ENCODE measurements at regions not wholly inside any gene's neighbourhood (a gene's known extent, or its start where the extent isn't known, plus 50 kb on each side); places are given as distances from the start of the nearest gene placed in this dataset.

DNA sequence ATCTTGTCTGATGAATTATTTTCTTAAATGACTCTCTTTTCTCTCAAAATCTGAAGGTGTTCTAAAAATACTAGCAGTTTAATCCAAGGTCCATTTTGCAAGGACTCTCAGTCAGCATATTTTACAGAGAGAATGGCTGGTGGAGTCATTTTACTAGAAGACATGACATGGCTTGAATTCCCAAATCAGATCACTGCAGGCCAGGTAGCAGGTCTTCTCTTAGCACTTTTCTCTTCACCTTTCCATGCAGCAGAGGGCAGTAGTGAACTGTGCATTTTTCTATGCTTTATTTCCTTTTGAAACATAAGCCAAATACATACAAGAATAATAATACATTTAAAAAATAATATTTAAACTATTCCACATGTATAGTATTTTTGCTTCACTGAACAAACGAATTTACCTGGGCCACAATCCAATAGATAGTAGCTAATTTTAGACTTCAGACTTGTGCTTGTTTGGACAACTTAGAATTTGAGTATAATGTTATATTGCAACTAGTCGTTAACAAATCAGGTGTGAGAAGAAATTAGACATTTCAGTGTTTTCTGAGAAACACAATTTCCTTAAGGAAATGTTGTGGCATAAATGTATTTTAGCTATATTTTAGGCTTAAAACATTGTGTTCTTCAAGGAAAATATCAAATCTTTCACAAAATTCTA lies 289.4 kb upstream of the DAB2 start:
- H3K27ac Mint-ChIP-seq: no peak overlapping the region
- no peak overlapping the region for H3K4me3 Mint-ChIP-seq
- no peaks in the 10 kb centered on the region for H3K9me3 Mint-ChIP-seq (ENCODE audit: low read depth)
- CTCF ChIA-PET: interaction anchor here (0.6 to 3.7 kb wide), 13 partner anchors 9 to 1165 kb away, joined by 3 to 17 read pairs (median 3); no protein-coding TSS in a partner anchor
- ATAC-seq (peak; percentile 51), DNase-seq (peak; percentile 52)
- H3K27me3 Mint-ChIP-seq: peaks cover 8% of the 10 kb centered on the region
- POLR2A ChIA-PET: interaction anchor here (0.6 kb wide), 1 partner anchor 979 kb away, joined by 3 read pairs; no protein-coding TSS in a partner anchor
- intact Hi-C loops (cut with DNase I, micrococcal nuclease): loop anchor here (1.0 to 10.0 kb wide), 7 partner anchors 137 to 1165 kb away; no protein-coding TSS in a partner anchor
- no peaks in the 10 kb centered on the region for H3K4me1 Mint-ChIP-seq
- H3K36me3 Mint-ChIP-seq (ENCODE audit: low read depth): no peaks in the 10 kb centered on the region

DNA sequence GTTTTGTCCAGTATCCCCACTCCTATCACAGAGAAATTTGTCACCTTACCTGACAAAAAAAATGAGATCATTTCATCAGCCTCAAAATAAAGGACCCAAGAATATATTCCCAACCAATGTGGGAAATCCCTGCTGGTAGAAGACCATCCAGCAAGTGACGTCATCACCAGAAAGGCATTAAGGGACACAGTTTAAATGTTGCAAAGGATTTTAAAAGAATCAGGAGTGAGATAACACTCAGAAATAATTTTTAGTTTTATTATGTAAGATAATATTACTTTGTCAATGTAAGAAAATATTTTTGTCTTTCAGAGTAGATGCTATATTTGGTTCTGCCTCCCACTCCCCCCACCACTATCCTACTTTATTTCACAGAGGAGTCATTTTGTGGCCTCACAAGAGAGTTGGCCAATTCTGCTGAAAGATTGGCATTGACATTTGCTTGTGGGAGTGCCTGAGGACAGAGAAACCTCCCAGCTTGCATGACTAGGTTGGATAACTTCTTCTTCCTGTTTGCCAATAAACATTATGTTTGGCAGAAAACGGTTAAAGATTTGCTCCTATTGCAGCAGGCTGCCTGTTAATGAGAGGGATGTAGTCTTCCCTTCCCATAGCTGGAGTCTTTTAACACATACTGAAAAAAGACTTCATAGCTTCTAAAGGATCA lies 288.6 kb upstream of the DAB2 start:
- DNase-seq (no peak), ATAC-seq (no peak)
- Mint-ChIP-seq H3K4me3 (no peak overlapping the region), H3K9me3 (ENCODE audit: low read depth) (no peaks in the 10 kb centered on the region), H3K27me3 (peaks cover 6% of the 10 kb centered on the region), H3K4me1 (no peaks in the 10 kb centered on the region), H3K27ac (no peak overlapping the region), H3K36me3 (ENCODE audit: low read depth) (no peaks in the 10 kb centered on the region)
- CTCF ChIA-PET: interaction anchor here (0.7 to 3.7 kb wide), 8 partner anchors 9 to 1166 kb away, joined by 3 to 17 read pairs (median 4); no protein-coding TSS in a partner anchor
- POLR2A ChIA-PET: interaction anchor here (0.6 kb wide), 2 partner anchors 92 to 979 kb away, joined by 3 read pairs; no protein-coding TSS in a partner anchor
- intact Hi-C loops (cut with DNase I, micrococcal nuclease): loop anchor here (5.0 to 10.0 kb wide), 4 partner anchors 136 to 974 kb away; no protein-coding TSS in a partner anchor

DNA sequence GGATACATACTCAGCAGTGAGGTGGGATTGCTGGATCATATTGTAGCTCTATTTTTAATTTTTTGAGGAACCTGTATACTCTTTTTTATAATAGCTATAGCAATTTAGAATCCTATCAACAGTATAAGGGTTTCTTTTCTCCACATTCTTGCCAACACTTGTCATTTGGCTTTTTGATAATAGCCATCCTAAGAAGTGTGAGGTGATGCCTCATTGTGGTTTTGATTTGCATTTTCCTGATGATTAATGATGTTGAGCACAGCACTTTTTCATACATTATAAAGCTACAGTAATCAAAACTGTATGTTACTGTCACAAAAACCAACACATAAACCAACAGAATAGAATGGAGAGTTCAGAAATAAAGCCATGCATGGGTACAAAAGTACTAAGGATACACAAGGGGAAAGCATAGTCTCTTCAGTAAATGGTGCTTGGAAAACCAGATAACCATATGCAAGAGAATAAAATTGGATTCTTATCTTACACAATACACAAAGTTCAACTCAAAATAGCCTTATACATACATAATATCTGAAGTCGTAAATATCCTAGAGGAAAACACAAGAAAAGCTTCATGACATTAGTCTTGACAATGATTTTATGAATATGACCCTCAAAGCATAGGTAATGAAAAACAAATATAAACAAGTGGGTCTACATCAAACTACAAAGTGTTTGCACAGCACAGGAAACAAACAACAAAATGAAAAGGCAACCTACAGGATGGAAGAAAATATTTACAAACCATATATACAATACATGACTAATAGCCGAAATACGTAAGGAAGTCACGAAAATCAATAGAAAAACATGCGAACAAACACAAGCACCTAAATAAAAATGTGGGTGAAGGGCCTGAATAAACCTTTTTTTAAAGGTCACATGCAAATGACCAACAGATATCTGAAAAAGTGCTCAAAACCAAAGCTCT lies 287.8 kb upstream of the DAB2 start:
- H3K27me3 Mint-ChIP-seq: peaks cover 9% of the 10 kb centered on the region
- no peak overlapping the region for H3K4me3 Mint-ChIP-seq
- H3K27ac Mint-ChIP-seq: no peak overlapping the region
- ChIA-PET POLR2A (no interaction called here), CTCF (interaction anchor here (0.9 to 3.7 kb wide), 3 partner anchors 11 to 219 kb away, joined by 3 to 17 read pairs (median 7); no protein-coding TSS in a partner anchor)
- no peaks in the 10 kb centered on the region for H3K4me1 Mint-ChIP-seq
- intact Hi-C loops (cut with DNase I, micrococcal nuclease): loop anchor here (5.0 to 10.0 kb wide), 4 partner anchors 135 to 975 kb away; no protein-coding TSS in a partner anchor
- no peaks in the 10 kb centered on the region for H3K9me3 Mint-ChIP-seq (ENCODE audit: low read depth)
- H3K36me3 Mint-ChIP-seq (ENCODE audit: low read depth): no peaks in the 10 kb centered on the region
- ATAC-seq: no peak
- no peak for DNase-seq

DNA sequence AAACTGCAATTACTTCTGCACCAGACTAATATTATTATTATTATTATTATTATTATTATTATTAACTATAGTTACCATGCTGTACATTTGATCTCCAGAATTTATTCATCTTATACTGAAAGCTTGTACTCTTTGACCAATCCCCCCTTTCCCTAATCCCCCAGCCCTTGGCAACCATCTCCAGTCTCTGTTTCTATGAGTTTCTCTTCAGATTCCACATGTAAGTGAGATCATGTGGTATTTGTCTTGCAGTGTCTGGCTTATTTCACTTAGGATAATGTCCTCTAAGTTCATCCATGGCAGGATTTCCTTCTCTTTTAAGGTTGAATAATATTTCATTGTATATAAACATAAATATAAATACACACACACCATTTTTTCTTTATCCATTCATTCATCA lies 287.0 kb upstream of the DAB2 start:
- POLR2A ChIA-PET: no interaction called here
- Mint-ChIP-seq H3K4me1 (no peaks in the 10 kb centered on the region), H3K27me3 (peaks cover 10% of the 10 kb centered on the region), H3K4me3 (no peak overlapping the region), H3K9me3 (ENCODE audit: low read depth) (no peaks in the 10 kb centered on the region), H3K36me3 (ENCODE audit: low read depth) (no peaks in the 10 kb centered on the region), H3K27ac (no peak overlapping the region)
- DNase-seq: no peak
- no peak for ATAC-seq
- intact Hi-C loops (cut with DNase I, micrococcal nuclease): loop anchor here (5.0 to 10.0 kb wide), 4 partner anchors 135 to 975 kb away; no protein-coding TSS in a partner anchor
- CTCF ChIA-PET: interaction anchor here (0.9 kb wide), 1 partner anchor 85 kb away, joined by 3 read pairs; no protein-coding TSS in a partner anchor

DNA sequence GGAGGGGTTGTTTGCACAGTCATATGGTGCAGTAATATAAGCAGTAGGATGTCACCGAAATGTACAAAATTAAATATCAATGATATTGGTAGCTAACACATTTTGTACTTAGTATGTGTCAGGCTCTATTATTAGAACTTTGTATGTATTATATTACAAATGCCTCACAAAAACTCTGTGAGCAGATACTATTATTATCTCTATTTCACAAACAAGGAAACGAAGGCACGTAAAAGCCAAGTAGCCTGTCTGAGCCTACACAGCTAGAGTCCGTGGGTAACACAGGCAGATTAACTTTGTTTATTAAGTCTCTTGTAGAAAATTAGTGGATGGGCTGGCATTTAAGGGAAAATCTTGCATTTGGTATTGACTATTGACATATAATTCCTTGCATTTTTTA lies 284.3 kb upstream of the DAB2 start:
- H3K4me1 Mint-ChIP-seq: no peaks in the 10 kb centered on the region
- H3K36me3 Mint-ChIP-seq (ENCODE audit: low read depth): no peaks in the 10 kb centered on the region
- ATAC-seq (no peak), DNase-seq (no peak)
- no peak overlapping the region for H3K27ac Mint-ChIP-seq
- H3K4me3 Mint-ChIP-seq: no peak overlapping the region
- POLR2A ChIA-PET: no interaction called here
- peaks cover 14% of the 10 kb centered on the region for H3K27me3 Mint-ChIP-seq
- H3K9me3 Mint-ChIP-seq (ENCODE audit: low read depth): no peaks in the 10 kb centered on the region
- CTCF ChIA-PET: interaction anchor here (0.6 to 1.1 kb wide), 2 partner anchors 131 to 677 kb away, joined by 3 to 4 read pairs; no protein-coding TSS in a partner anchor
- intact Hi-C loops (cut with DNase I, micrococcal nuclease): no loop called here

DNA sequence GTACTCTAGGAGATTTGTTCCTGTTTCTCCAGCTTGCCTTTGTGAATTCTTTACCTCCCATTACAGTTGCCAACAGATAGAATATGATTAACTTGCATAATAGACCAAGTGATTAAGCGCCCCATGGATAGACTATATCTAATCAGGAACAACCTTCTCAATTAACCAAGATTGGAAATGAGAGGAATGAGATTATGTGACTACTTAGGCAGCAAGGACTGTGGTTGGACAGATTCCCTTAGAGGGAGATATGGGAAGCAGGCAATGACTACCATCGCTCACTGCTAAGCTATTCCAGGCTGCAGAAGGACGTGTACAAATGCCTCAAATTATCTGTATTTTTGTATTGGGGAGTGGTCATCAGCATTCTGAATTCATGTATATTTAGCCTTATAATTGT lies 278.1 kb upstream of the DAB2 start:
- Mint-ChIP-seq H3K27me3 (peaks cover 8% of the 10 kb centered on the region), H3K4me3 (no peak overlapping the region), H3K4me1 (no peaks in the 10 kb centered on the region), H3K9me3 (ENCODE audit: low read depth) (no peaks in the 10 kb centered on the region), H3K27ac (no peak overlapping the region), H3K36me3 (ENCODE audit: low read depth) (no peaks in the 10 kb centered on the region)
- ATAC-seq: no peak
- CTCF ChIA-PET: interaction anchor here (0.7 kb wide), 1 partner anchor 13 kb away, joined by 3 read pairs; no protein-coding TSS in a partner anchor
- intact Hi-C loops (cut with DNase I, micrococcal nuclease): no loop called here
- POLR2A ChIA-PET: no interaction called here
- no peak for DNase-seq

DNA sequence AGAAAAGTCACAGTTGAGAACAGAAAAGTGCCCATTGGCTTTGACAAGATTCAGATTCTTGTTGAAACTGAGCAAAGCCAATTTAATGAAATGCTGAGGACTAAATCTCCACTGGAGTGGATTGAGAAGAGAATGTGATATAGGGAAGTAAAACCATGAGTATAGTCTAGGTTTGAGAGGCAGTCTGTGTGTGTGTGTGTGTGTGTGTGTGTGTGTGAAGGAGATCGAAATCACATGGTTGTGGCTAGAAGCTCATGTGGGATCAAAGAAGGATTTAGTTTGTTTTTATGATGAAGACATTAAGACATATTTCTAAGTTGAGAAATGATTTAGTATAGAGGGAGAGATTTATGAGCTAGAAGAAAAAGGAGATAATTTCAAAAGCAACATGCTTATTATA lies 275.7 kb upstream of the DAB2 start:
- intact Hi-C loops (cut with DNase I, micrococcal nuclease): no loop called here
- DNase-seq (no peak), ATAC-seq (no peak)
- Mint-ChIP-seq H3K9me3 (ENCODE audit: low read depth) (no peaks in the 10 kb centered on the region), H3K36me3 (ENCODE audit: low read depth) (no peaks in the 10 kb centered on the region), H3K27ac (no peak overlapping the region), H3K4me3 (no peak overlapping the region), H3K27me3 (peaks cover 2% of the 10 kb centered on the region), H3K4me1 (no peaks in the 10 kb centered on the region)
- ChIA-PET POLR2A (no interaction called here), CTCF (interaction anchor here (0.7 kb wide), 1 partner anchor 9 kb away, joined by 3 read pairs; no protein-coding TSS in a partner anchor)

DNA sequence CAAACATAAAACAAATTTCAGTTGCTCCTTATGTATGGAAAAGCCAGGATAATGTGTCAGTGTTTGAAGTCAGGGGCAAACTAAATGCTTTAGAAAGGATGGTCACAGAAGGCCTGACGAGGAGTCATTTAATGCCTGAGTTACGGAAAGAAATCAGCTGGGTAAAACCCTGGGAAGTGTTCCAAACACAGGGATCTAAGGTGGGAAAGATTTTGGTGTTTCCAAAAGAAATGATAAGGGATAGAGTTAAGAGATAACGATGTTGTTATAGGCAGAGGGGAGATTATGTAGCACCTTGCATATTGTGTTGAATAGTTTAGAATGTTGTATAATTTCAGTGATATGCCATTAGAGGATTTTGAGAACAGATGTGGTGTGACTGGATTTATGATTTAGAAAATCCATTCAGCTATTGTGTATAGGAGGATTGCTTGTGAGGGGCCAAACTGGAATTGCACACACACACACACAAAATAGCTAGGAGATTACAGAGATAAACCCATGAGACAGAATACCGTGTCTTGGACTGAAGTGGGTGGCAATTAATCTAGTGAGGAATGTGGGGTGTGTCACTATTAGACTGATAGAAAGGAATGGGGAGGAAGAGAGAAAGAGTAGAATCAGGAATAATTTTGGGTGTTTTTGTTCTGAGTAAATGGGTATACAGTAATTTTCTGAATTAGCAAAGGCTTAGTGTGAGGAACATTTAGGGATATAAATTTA lies 274.2 kb upstream of the DAB2 start:
- Mint-ChIP-seq H3K4me1 (no peaks in the 10 kb centered on the region), H3K9me3 (ENCODE audit: low read depth) (no peaks in the 10 kb centered on the region), H3K27ac (no peak overlapping the region), H3K27me3 (peaks cover 3% of the 10 kb centered on the region), H3K36me3 (ENCODE audit: low read depth) (no peaks in the 10 kb centered on the region), H3K4me3 (no peak overlapping the region)
- intact Hi-C loops (cut with DNase I, micrococcal nuclease): no loop called here
- DNase-seq (no peak), ATAC-seq (no peak)
- ChIA-PET CTCF (interaction anchor here (0.6 kb wide), 1 partner anchor 1140 kb away, joined by 4 read pairs; no protein-coding TSS in a partner anchor), POLR2A (interaction anchor here (0.6 kb wide), 1 partner anchor 1163 kb away, joined by 3 read pairs; no protein-coding TSS in a partner anchor)

DNA sequence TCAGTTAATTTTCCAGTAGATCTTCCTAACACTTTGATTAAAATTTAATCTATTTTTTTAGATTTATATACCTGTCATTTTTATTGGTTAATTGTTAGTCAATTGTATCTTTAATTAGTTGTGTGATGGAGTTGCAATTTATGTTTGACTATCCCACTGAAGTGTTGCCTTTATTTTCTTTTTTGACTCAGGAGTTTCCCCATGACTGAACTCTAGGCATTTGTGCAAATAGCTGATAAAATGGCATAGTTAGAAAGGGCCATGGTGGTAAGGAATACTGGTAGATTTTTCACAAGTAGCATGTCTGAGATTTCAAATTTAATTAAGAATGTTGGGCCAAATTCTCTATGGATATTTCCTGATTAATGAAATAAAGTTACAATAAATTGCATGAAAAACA lies 273.1 kb upstream of the DAB2 start:
- no peaks in the 10 kb centered on the region for H3K4me1 Mint-ChIP-seq
- CTCF ChIA-PET: no interaction called here
- POLR2A ChIA-PET: no interaction called here
- no peak overlapping the region for H3K4me3 Mint-ChIP-seq
- intact Hi-C loops (cut with DNase I, micrococcal nuclease): no loop called here
- ATAC-seq: no peak
- H3K9me3 Mint-ChIP-seq (ENCODE audit: low read depth): no peaks in the 10 kb centered on the region
- no peaks in the 10 kb centered on the region for H3K36me3 Mint-ChIP-seq (ENCODE audit: low read depth)
- DNase-seq: no peak
- H3K27me3 Mint-ChIP-seq: peaks cover 9% of the 10 kb centered on the region
- no peak overlapping the region for H3K27ac Mint-ChIP-seq

DNA sequence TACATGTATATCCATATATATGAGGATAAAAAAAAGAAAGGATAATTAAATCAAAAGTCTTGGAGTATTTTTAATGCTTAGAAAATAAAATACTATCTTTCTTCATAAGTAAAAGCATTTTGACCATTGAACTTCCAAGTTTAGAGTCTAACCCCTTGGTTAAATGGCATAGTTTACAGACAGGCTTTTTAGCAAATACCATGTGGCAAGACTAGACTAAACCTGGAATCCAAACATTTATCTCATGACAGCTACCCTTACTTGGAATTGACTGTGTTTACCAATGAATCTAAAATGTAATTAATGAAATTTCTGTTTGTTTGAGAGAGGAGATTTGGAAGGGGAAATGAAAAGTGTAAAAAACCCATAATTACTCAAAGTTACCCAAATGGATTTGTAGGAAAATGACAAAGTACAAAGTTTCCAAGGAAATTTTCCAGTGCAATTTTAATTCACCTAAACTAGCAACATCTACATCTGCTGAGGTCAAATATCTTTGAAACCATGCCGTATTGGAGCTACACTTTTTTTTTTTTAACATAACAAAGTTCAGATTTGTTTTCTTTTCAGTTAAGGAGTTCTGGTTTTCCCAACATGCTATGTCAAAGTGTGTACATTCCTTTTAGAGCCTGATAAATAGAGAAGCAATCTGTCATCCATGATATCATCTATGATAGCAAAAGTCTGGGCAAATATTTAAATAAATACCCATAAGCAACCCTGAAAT lies 272.1 kb upstream of the DAB2 start:
- intact Hi-C loops (cut with DNase I, micrococcal nuclease): no loop called here
- Mint-ChIP-seq H3K27me3 (peaks cover 13% of the 10 kb centered on the region), H3K36me3 (ENCODE audit: low read depth) (no peaks in the 10 kb centered on the region), H3K9me3 (ENCODE audit: low read depth) (no peaks in the 10 kb centered on the region), H3K27ac (no peak overlapping the region), H3K4me3 (no peak overlapping the region), H3K4me1 (no peaks in the 10 kb centered on the region)
- CTCF ChIA-PET: interaction anchor here (0.7 to 1.1 kb wide), 2 partner anchors 18 to 65 kb away, joined by 3 to 4 read pairs; no protein-coding TSS in a partner anchor
- POLR2A ChIA-PET: interaction anchor here (0.6 kb wide), 1 partner anchor 122 kb away, joined by 6 read pairs; no protein-coding TSS in a partner anchor
- no peak for ATAC-seq
- no peak for DNase-seq
